ENCODE measurements at regions not wholly inside any gene's neighbourhood (a gene's known extent, or its start where the extent isn't known, plus 50 kb on each side); places are given as distances from the start of the nearest gene placed in this dataset.
"Not testable (repeated sequence)": the region's sequence is repeated elsewhere in the genome, so short reads cannot be mapped to it uniquely, and the experiment has no call there.

DNA sequence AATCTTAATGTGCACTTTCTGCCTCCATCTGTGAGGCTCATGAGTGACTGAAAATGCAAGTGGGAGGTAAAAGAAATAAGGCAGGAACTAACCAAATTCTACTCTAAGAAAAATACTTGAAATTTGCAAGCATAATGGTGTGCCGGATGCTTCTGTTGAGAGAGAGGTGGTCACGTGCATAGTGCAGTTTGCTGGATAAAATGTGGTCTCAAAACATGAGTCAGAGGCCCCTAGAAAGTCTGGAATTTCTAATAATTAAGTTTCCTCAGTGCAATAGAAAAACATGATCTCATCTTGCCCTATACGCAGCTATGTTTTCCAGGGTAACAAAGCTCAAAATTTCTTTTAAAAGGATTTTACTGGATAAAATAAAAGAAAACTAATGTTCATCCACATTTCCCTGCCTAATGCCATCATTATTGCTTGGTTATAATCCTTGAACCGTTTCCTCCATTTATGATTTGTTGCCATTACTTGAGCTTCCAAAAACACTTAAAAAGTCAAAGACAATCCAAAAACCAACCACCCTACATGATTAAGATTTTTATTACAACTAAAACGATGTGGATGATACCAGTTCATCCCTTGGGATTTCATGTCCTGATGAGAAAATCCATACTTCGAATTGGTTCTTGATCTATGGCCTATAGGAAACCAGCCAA is 351.7 kb upstream of the ARID1B start:
- Histone ChIP-seq H3K27ac (no peak overlapping the region), H3K9me3 (peaks cover 5 to 21% (median 9%) of the 10 kb centered on the region in 4 donors), H3K4me3 (no peak overlapping the region), H3K4me1 (no peaks in the 10 kb centered on the region), H3K36me3 (no peaks in the 10 kb centered on the region), H3K27me3 (no peaks in the 10 kb centered on the region)
- peak in 1 of 2 donors; percentile 21 for DNase-seq
- intact Hi-C loops (cut with DNase I; ENCODE audit: low total_unique reads) = no loop called here
- no peak for TF ChIP-seq POLR2AphosphoS5 (IDR thresholded peaks at IDR 0.05)
- TF ChIP-seq, protein P1, sequence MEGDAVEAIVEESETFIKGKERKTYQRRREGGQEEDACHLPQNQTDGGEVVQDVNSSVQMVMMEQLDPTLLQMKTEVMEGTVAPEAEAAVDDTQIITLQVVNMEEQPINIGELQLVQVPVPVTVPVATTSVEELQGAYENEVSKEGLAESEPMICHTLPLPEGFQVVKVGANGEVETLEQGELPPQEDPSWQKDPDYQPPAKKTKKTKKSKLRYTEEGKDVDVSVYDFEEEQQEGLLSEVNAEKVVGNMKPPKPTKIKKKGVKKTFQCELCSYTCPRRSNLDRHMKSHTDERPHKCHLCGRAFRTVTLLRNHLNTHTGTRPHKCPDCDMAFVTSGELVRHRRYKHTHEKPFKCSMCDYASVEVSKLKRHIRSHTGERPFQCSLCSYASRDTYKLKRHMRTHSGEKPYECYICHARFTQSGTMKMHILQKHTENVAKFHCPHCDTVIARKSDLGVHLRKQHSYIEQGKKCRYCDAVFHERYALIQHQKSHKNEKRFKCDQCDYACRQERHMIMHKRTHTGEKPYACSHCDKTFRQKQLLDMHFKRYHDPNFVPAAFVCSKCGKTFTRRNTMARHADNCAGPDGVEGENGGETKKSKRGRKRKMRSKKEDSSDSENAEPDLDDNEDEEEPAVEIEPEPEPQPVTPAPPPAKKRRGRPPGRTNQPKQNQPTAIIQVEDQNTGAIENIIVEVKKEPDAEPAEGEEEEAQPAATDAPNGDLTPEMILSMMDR (IDR thresholded peaks at IDR 0.05) = no peak
- TF ChIP-seq POLR2A (IDR thresholded peaks at IDR 0.05) = no peak
- 69 to 81% (median 74%) methylated on average over 6 of the region's 6 CpGs for WGBS, 5 donors

DNA sequence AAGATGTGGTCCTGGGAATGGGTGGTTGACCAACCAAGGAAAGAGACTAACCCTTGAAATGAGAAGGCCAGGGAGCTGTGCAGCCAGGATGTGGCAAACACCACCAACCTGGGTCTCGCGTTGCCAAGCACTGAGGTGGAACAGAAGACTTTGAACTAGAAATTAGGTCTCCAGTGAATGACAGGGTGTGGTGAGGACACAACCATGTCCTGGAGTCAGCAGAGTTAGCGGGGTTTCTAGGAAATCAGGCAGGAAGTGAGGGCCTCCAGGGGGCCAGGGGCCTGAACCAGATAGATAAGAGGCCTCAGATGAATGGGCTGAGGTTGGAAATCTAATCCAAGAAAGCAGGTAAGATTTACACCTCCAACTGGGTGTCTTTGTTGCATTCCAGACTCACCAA is 353.3 kb upstream of the ARID1B start:
- Histone ChIP-seq H3K36me3 (no peaks in the 10 kb centered on the region), H3K9me3 (peaks cover 5 to 21% (median 9%) of the 10 kb centered on the region in 4 donors), H3K27me3 (no peaks in the 10 kb centered on the region), H3K4me3 (no peak overlapping the region), H3K27ac (no peak overlapping the region), H3K4me1 (no peaks in the 10 kb centered on the region)
- TF ChIP-seq POLR2A (IDR thresholded peaks at IDR 0.05) = no peak
- TF ChIP-seq EP300 (IDR thresholded peaks at IDR 0.05) = no peak
- TF ChIP-seq, protein P1 (IDR thresholded peaks at IDR 0.05) = no peak
- TF ChIP-seq POLR2AphosphoS5 (IDR thresholded peaks at IDR 0.05) = no peak
- DNase-seq = peak in 1 of 2 donors; percentile 20
- intact Hi-C loops (cut with DNase I; ENCODE audit: low total_unique reads) = no loop called here
- WGBS, 5 donors = 80 to 86% (median 81%) methylated on average over 3 of the region's 3 CpGs

DNA sequence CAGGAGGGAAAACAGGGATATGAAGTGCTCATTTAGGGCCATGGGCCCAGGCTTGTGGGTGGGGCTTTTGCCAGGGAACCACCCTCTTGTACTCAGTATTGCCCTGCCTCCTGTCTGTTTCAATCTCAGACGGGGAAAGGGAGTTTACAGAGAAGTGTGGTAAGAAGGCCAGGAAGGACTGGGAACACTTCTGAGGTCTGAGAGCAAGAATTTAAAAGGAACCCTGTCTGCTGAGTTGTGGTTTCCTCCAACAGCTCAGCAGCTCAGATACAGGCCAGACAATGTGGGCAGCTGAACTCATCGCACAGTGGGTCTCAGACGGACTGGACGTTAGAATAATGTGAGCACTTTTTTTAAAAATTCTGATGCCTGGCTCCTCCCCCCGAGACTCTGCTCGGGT is 354.1 kb upstream of the ARID1B start:
- no peak overlapping the region for H3K27ac ChIP-seq
- WGBS, 5 donors = 67 to 84% (median 76%) methylated on average over 6 of the region's 6 CpGs

DNA sequence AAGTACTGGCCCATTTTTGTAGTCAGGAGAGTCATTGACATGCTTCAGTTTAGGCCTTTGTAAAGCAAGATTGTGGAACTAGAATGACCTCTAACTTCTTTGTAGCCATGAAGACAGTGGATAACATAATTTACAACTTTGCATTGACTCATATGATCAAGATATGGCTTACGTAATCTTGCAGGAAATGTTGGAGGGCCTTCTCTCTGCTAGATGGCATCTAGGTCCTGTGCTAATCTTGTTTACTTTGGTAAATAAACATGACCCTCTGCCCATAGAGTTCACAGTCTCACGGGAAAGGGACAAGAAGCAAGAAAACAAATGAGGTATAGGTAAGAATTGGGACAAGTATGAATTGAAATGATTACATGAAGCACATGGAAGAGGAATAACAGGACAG is 355.2 kb upstream of the ARID1B start:
- 30 to 57% (median 50%) methylated on average over 2 of the region's 2 CpGs for WGBS, 5 donors
- no peak overlapping the region for H3K27ac ChIP-seq

More for the DNA sequence above, 354.1 kb upstream of the ARID1B start:
- H3K27me3 ChIP-seq = no peaks in the 10 kb centered on the region
- no peaks in the 10 kb centered on the region for H3K36me3 ChIP-seq
- H3K9me3 ChIP-seq = peaks cover 5 to 21% (median 9%) of the 10 kb centered on the region in 4 donors
- no peaks in the 10 kb centered on the region for H3K4me1 ChIP-seq
- TF ChIP-seq, protein P1 (IDR thresholded peaks at IDR 0.05) = no peak
- TF ChIP-seq POLR2AphosphoS5 (IDR thresholded peaks at IDR 0.05) (no peak), EP300 (IDR thresholded peaks at IDR 0.05) (no peak), POLR2A (IDR thresholded peaks at IDR 0.05) (no peak)
- intact Hi-C loops (cut with DNase I; ENCODE audit: low total_unique reads) = no loop called here
- DNase-seq = no peak
- no peak overlapping the region for H3K4me3 ChIP-seq

DNA sequence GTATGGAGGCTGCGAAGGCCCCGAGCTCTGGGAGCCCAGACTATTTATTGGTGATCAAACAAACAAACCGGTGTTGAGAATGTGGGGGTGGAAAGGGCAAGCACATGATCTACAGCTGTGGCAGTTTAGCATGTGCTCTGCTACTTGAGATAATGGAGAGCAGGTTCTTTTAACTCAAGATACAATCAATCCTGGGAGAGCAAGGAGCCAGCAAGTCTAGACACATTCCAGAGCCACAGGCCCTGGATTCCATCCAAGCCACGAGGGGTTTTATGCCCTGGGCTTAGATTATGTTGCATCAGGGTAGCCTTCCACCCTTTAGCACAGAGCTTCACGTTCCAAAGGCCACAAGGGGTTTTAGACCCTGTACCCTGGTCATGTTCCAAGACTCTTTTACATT is 355.9 kb upstream of the ARID1B start:
- H3K36me3 ChIP-seq; H3K4me3 ChIP-seq; H3K27me3 ChIP-seq; H3K27ac ChIP-seq; intact Hi-C loops (cut with DNase I; ENCODE audit: low total_unique reads); H3K4me1 ChIP-seq; DNase-seq: not testable (repeated sequence)
- WGBS, 5 donors = 52 to 61% (median 57%) methylated on average over 5 of the region's 5 CpGs
- H3K9me3 ChIP-seq = peaks cover 5 to 21% (median 9%) of the 10 kb centered on the region in 4 donors

More for the DNA sequence above, 355.2 kb upstream of the ARID1B start:
- TF ChIP-seq POLR2AphosphoS5 (IDR thresholded peaks at IDR 0.05) (peak in 2 of 3 donors; percentile 37 to 60), EP300 (IDR thresholded peaks at IDR 0.05) (no peak)
- no peaks in the 10 kb centered on the region for H3K36me3 ChIP-seq
- peaks cover 5 to 21% (median 9%) of the 10 kb centered on the region in 4 donors for H3K9me3 ChIP-seq
- H3K4me1 ChIP-seq = no peaks in the 10 kb centered on the region
- DNase-seq = no peak
- no peaks in the 10 kb centered on the region for H3K27me3 ChIP-seq
- intact Hi-C loops (cut with DNase I; ENCODE audit: low total_unique reads) = no loop called here
- H3K4me3 ChIP-seq = no peak overlapping the region

Measured in stomach (tissue), 8 donors.